ENCODE measurements at regions not wholly inside any gene's neighbourhood (a gene's known extent, or its start where the extent isn't known, plus 50 kb on each side); places are given as distances from the start of the nearest gene placed in this dataset.

GRCh38 chr13:91193358-91193757 is 154.1 kb upstream of the MIR17HG start:
- dilution Hi-C loops (cut with HindIII; ENCODE audit: low sequenced_read_pairs, unreplicated experiment) (no loop called here), intact Hi-C loops (cut with micrococcal nuclease) (no loop called here), in situ Hi-C loops (cut with MboI; ENCODE audit: low sequenced_read_pairs) (no loop called here)
- Histone ChIP-seq H2AFZ (replicated peaks; ENCODE audit: low read length, poor library complexity) (no peak overlapping the region), H4K91ac (ENCODE audit: insufficient read depth, low read depth, low read length) (no peak overlapping the region), H4K8ac (ENCODE audit: low read depth in 2 of 2, low read length in 2 of 2) (no peak overlapping the region), H3K36me3 (ENCODE audit: control insufficient read depth, insufficient read depth, low read length) (no peaks in the 10 kb centered on the region), H2BK120ac (ENCODE audit: low read depth, low read length) (no peak overlapping the region), H3K4me3 (ENCODE audit: insufficient read depth, low read depth, low read length) (no peak overlapping the region), H4K5ac (ENCODE audit: low read depth, low read length) (no peak overlapping the region), H3K9me1 (ENCODE audit: insufficient read depth, low read length) (no peaks in the 10 kb centered on the region), H4K20me1 (ENCODE audit: insufficient read depth, low read length) (no peaks in the 10 kb centered on the region), H2BK20ac (ENCODE audit: low read depth, low read length) (no peak overlapping the region), H2AK5ac (ENCODE audit: low read depth, low read length) (no peak overlapping the region), H3K79me1 (ENCODE audit: low read depth in 1 of 2, low read length in 2 of 2) (no peaks in the 10 kb centered on the region), H3K9ac (ENCODE audit: low read depth, low read length) (no peak overlapping the region), H2BK15ac (ENCODE audit: low read depth, low read length) (no peak overlapping the region), H3K56ac (ENCODE audit: extremely low read depth, insufficient read depth, low read length) (no peak overlapping the region), H2BK5ac (ENCODE audit: low read depth, low read length, poor library complexity, severe bottlenecking) (no peak overlapping the region), H3K4me2 (ENCODE audit: low read depth, low read length) (no peak overlapping the region), H2AK9ac (replicated peaks; ENCODE audit: low read depth, low read length, poor library complexity) (no peak overlapping the region), H3K18ac (ENCODE audit: low read depth, low read length) (no peak overlapping the region), H3K4me1 (ENCODE audit: control insufficient read depth, insufficient read depth, low read length) (no peaks in the 10 kb centered on the region), H3K14ac (replicated peaks; ENCODE audit: low read depth, low read length) (no peak overlapping the region), H3K4ac (ENCODE audit: low read depth, low read length) (no peak overlapping the region), H3K23ac (ENCODE audit: low read depth, low read length) (no peak overlapping the region), H3K27ac (ENCODE audit: insufficient read depth, low read length) (no peak overlapping the region), H3K9me3 (ENCODE audit: control insufficient read depth, insufficient read depth, low read length) (no peaks in the 10 kb centered on the region), H3K27me3 (ENCODE audit: control insufficient read depth, insufficient read depth, low read length) (no peaks in the 10 kb centered on the region)
- BruUV-seq (replicated peaks), result no TSS peak
- CTCF ChIA-PET, result no interaction called here
- TF ChIP-seq MXI1 (IDR thresholded peaks at IDR 0.05; ENCODE audit: borderline replicate concordance, low read depth, low read length), result no peak
- no peak for TF ChIP-seq RAD21 (IDR thresholded peaks at IDR 0.05; ENCODE audit: low read length)
- TF ChIP-seq BHLHE40 (IDR thresholded peaks at IDR 0.05; ENCODE audit: low read depth, low read length), result no peak
- TF ChIP-seq CTCF (conservative IDR thresholded peaks at IDR 0.05; ENCODE audit: low read depth, low read length), result no peak
- no peak for TF ChIP-seq POLR2A (IDR thresholded peaks at IDR 0.05; ENCODE audit: low read depth, low read length)
- TF ChIP-seq RCOR1 (IDR thresholded peaks at IDR 0.05; ENCODE audit: insufficient replicate concordance, low read length), result no peak
- TF ChIP-seq RFX5 (IDR thresholded peaks at IDR 0.05; ENCODE audit: low read depth, low read length), result no peak
- TF ChIP-seq FOS (IDR thresholded peaks at IDR 0.05; ENCODE audit: low read depth, low read length), result no peak
- TF ChIP-seq SMC3 (IDR thresholded peaks at IDR 0.05; ENCODE audit: low read depth, low read length), result no peak
- TF ChIP-seq, protein P1, sequence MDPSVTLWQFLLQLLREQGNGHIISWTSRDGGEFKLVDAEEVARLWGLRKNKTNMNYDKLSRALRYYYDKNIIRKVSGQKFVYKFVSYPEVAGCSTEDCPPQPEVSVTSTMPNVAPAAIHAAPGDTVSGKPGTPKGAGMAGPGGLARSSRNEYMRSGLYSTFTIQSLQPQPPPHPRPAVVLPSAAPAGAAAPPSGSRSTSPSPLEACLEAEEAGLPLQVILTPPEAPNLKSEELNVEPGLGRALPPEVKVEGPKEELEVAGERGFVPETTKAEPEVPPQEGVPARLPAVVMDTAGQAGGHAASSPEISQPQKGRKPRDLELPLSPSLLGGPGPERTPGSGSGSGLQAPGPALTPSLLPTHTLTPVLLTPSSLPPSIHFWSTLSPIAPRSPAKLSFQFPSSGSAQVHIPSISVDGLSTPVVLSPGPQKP (IDR thresholded peaks at IDR 0.05; ENCODE audit: borderline replicate concordance, low read depth, low read length), result no peak
- no peak for TF ChIP-seq MAFK (IDR thresholded peaks at IDR 0.05; ENCODE audit: low read depth, low read length)
- no peak for TF ChIP-seq NFE2L2 (IDR thresholded peaks at IDR 0.05; ENCODE audit: low read depth, low read length)
- TF ChIP-seq, protein P2, sequence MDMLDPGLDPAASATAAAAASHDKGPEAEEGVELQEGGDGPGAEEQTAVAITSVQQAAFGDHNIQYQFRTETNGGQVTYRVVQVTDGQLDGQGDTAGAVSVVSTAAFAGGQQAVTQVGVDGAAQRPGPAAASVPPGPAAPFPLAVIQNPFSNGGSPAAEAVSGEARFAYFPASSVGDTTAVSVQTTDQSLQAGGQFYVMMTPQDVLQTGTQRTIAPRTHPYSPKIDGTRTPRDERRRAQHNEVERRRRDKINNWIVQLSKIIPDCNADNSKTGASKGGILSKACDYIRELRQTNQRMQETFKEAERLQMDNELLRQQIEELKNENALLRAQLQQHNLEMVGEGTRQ (IDR thresholded peaks at IDR 0.05; ENCODE audit: low read depth, low read length), result no peak
- no peak for TF ChIP-seq CHD1 (IDR thresholded peaks at IDR 0.05; ENCODE audit: low read depth, low read length)
- no peak for TF ChIP-seq MAZ (IDR thresholded peaks at IDR 0.05; ENCODE audit: borderline replicate concordance, low read depth, low read length)
- TF ChIP-seq CEBPB (IDR thresholded peaks at IDR 0.05; ENCODE audit: low read depth, low read length), result no peak
- POLR2A ChIA-PET (ENCODE audit: unreplicated experiment), result no interaction called here
- no CpG with 5 or more reads among the region's 2 CpGs for WGBS, 2 experiments (ENCODE audit: extremely low coverage in 2 of 2, insufficient read length in 1 of 2)
- no peak for ATAC-seq (ENCODE audit: low read depth)
- DNase-seq, result no peak

Data from IMR-90 (cell line).